GM23248 (cell line): ENCODE measurements at regions not wholly inside any gene's neighbourhood (a gene's known extent, or its start where the extent isn't known, plus 50 kb on each side); places are given as distances from the start of the nearest gene placed in this dataset.

Experiments
- DNase-seq: peaks from one replicate; pipeline ENCODE4 v3.0.0-alpha.2; 2015
- H2AFZ ChIP-seq: fragments of 200-600 bp; sonication (generic); 2 replicates; pipeline ENCODE4 v1.6.1; 2016; ENCODE audit warnings: antibody characterized with exemption
- H3F3A ChIP-seq: fragments of 200-600 bp; sonication (generic); 2 replicates; pipeline ENCODE4 v1.6.1; 2016; ENCODE audit warnings: mild to moderate bottlenecking, antibody characterized with exemption, mixed run types; ENCODE audit not compliant: insufficient read depth
- H3K27ac ChIP-seq: fragments of 200-600 bp; sonication (generic); 2 replicates; pipeline ENCODE4 v1.5.1; 2016; ENCODE audit warnings: mild to moderate bottlenecking
- H3K27me3 ChIP-seq: fragments of 200-600 bp; sonication (generic); replicated peaks from 2 replicates; pipeline ENCODE4 v1.6.1; 2016; ENCODE audit warnings: mild to moderate bottlenecking; ENCODE audit not compliant: insufficient read depth
- H3K36me3 ChIP-seq: fragments of 200-600 bp; sonication (generic); 2 replicates; pipeline ENCODE4 v1.6.1; 2016; ENCODE audit warnings: low read depth, mild to moderate bottlenecking
- H3K4me1 ChIP-seq: fragments of 200-600 bp; sonication (generic); 2 replicates; pipeline ENCODE4 v1.6.1; 2016; ENCODE audit warnings: mild to moderate bottlenecking; ENCODE audit not compliant: insufficient read depth
- H3K4me2 ChIP-seq: fragments of 200-600 bp; sonication (generic); one replicate; pipeline ENCODE4 v1.6.1; 2016; ENCODE audit warnings: mild to moderate bottlenecking; ENCODE audit not compliant: unreplicated experiment
- H3K4me3 ChIP-seq: fragments of 200-600 bp; sonication (generic); 2 replicates; pipeline ENCODE4 v1.5.1; 2016; ENCODE audit warnings: mild to moderate bottlenecking
- H3K79me2 ChIP-seq: fragments of 200-600 bp; sonication (generic); 2 replicates; pipeline ENCODE4 v1.6.1; 2016; ENCODE audit warnings: mild to moderate bottlenecking; ENCODE audit not compliant: insufficient read depth
- H3K9ac ChIP-seq: fragments of 200-600 bp; sonication (generic); 2 replicates; pipeline ENCODE4 v1.6.1; 2016; ENCODE audit warnings: mild to moderate bottlenecking
- H3K9me2 ChIP-seq: fragments of 200-600 bp; sonication (generic); 2 replicates; pipeline ENCODE4 v1.6.1; 2016; ENCODE audit warnings: mixed run types, mild to moderate bottlenecking, moderate library complexity; ENCODE audit not compliant: insufficient read depth
- H3K9me3 ChIP-seq: fragments of 200-600 bp; sonication (generic); one replicate; pipeline ENCODE4 v1.6.1; 2017; ENCODE audit warnings: low read depth
- H4K20me1 ChIP-seq: fragments of 200-600 bp; sonication (generic); 2 replicates; pipeline ENCODE4 v1.6.0; 2016; ENCODE audit not compliant: insufficient read depth
- EZH2 ChIP-seq: fragments of 200-600 bp; sonication (generic); IDR thresholded peaks from 2 replicates; pipeline ENCODE4 v1.6.1; 2018; ENCODE audit warnings: antibody characterized with exemption, mild to moderate bottlenecking; ENCODE audit not compliant: insufficient read depth, poor library complexity, severe bottlenecking
- EZH2phosphoT487 ChIP-seq: fragments of 200-600 bp; sonication (generic); IDR thresholded peaks from 2 replicates; pipeline ENCODE4 v1.6.1; 2018; ENCODE audit warnings: antibody characterized with exemption, moderate library complexity, mild to moderate bottlenecking, low read depth; ENCODE audit not compliant: insufficient read depth
- WGBS, 2 experiments: methylation state at CpG; one replicate each; pipeline ENCODE4 v1.1.6; 2015 to 2017; ENCODE audit warnings: low lambda C conversion rate in 2 of 2, low coverage in 1 of 2; ENCODE audit errors: missing lambda C conversion rate in 2 of 2; 5-methylcytosine and 5-hydroxymethylcytosine counted together
- in situ Hi-C: fragments of 300-500 bp; cut with MboI; formaldehyde crosslinking; loops from 2 replicates; pipeline ENCODE4 v1.15.0; 2020

- no peaks in the 10 kb centered on the region for H4K20me1 ChIP-seq
- H3K9me2 ChIP-seq: no peaks in the 10 kb centered on the region
- TF ChIP-seq EZH2phosphoT487: no peak
- no peak for TF ChIP-seq EZH2
- in situ Hi-C loops: no loop called here
- no peak overlapping the region for H3K4me3 ChIP-seq
- WGBS, 2 experiments: 67 to 80% methylated on average over 1 of the region's 1 CpG
- H3K4me1 ChIP-seq: 0 out of 2 replicates have a peak, but pooled peaks cover 6% of the 10 kb centered on the region
- no peak overlapping the region for H3K4me2 ChIP-seq
- no peak overlapping the region for H3K9ac ChIP-seq
- DNase-seq: no peak
- H3K36me3 ChIP-seq: no peaks in the 10 kb centered on the region
- no peaks in the 10 kb centered on the region for H3K9me3 ChIP-seq
- H3F3A ChIP-seq: no peaks in the 10 kb centered on the region
- H3K27ac ChIP-seq: no peak overlapping the region
- H2AFZ ChIP-seq: no peak overlapping the region; the same call in 1 of the 2 replicates
- no peaks in the 10 kb centered on the region for H3K79me2 ChIP-seq
- no peaks in the 10 kb centered on the region for H3K27me3 ChIP-seq
These were observed 279.8 kb downstream of the C1D start for GRCh38 chr2:67783026-67783425.

GRCh38 chr2:67790622-67791021 lies 272.2 kb downstream of the C1D start:
- Histone ChIP-seq H3K27me3 (no peaks in the 10 kb centered on the region), H3K4me2 (no peak overlapping the region), H4K20me1 (no peaks in the 10 kb centered on the region), H3K79me2 (no peaks in the 10 kb centered on the region), H3K9ac (no peak overlapping the region), H3K9me3 (no peaks in the 10 kb centered on the region), H3K9me2 (no peaks in the 10 kb centered on the region), H3K4me1 (no peaks in the 10 kb centered on the region), H3F3A (peaks cover 3% of the 10 kb centered on the region; the same call in 1 of the 2 replicates), H3K4me3 (no peak overlapping the region), H2AFZ (no peak overlapping the region), H3K36me3 (no peaks in the 10 kb centered on the region), H3K27ac (no peak overlapping the region)
- WGBS, 2 experiments: 23 to 39% methylated on average over 2 of the region's 2 CpGs
- TF ChIP-seq EZH2phosphoT487: no peak
- no peak for TF ChIP-seq EZH2
- DNase-seq: peak; percentile 54
- in situ Hi-C loops: no loop called here

- H2AFZ ChIP-seq: no peak overlapping the region
- no peaks in the 10 kb centered on the region for H3K9me3 ChIP-seq
- H3K9ac ChIP-seq: no peak overlapping the region
- no peaks in the 10 kb centered on the region for H3K9me2 ChIP-seq
- H3K36me3 ChIP-seq: no peaks in the 10 kb centered on the region
- in situ Hi-C loops: no loop called here
- TF ChIP-seq EZH2 (no peak), EZH2phosphoT487 (no peak)
- H3F3A ChIP-seq: peaks cover 3% of the 10 kb centered on the region; the same call in 1 of the 2 replicates
- H3K27ac ChIP-seq: no peak overlapping the region
- DNase-seq: no peak
- H3K79me2 ChIP-seq: no peaks in the 10 kb centered on the region
- WGBS, 2 experiments: 7 to 8% methylated on average over 4 of the region's 4 CpGs
- no peaks in the 10 kb centered on the region for H3K27me3 ChIP-seq
- H3K4me2 ChIP-seq: no peak overlapping the region
- no peaks in the 10 kb centered on the region for H3K4me1 ChIP-seq
- H4K20me1 ChIP-seq: no peaks in the 10 kb centered on the region
- no peak overlapping the region for H3K4me3 ChIP-seq
These were observed 270.6 kb downstream of the C1D start for GRCh38 chr2:67792191-67792590.

GRCh38 chr2:67792681-67793091 lies 270.1 kb downstream of the C1D start:
- H3K9me2 ChIP-seq: no peaks in the 10 kb centered on the region
- H3K4me3 ChIP-seq: no peak overlapping the region
- H3K9me3 ChIP-seq: no peaks in the 10 kb centered on the region
- H3K9ac ChIP-seq: no peak overlapping the region
- H2AFZ ChIP-seq: no peak overlapping the region
- H3K36me3 ChIP-seq: no peaks in the 10 kb centered on the region
- TF ChIP-seq EZH2phosphoT487: no peak
- TF ChIP-seq EZH2: no peak
- 39 to 40% methylated on average over 8 of the region's 8 CpGs for WGBS, 2 experiments
- no peaks in the 10 kb centered on the region for H4K20me1 ChIP-seq
- H3K79me2 ChIP-seq: no peaks in the 10 kb centered on the region
- in situ Hi-C loops: no loop called here
- no peaks in the 10 kb centered on the region for H3K27me3 ChIP-seq
- H3K27ac ChIP-seq: no peak overlapping the region
- H3F3A ChIP-seq: peaks cover 3% of the 10 kb centered on the region; the same call in 1 of the 2 replicates
- H3K4me2 ChIP-seq: no peak overlapping the region
- peaks cover 2% of the 10 kb centered on the region for H3K4me1 ChIP-seq
- no peak for DNase-seq
